HCT116 (cell line): ENCODE measurements at regions not wholly inside any gene's neighbourhood (a gene's known extent, or its start where the extent isn't known, plus 50 kb on each side); places are given as distances from the start of the nearest gene placed in this dataset.

ENCODE experiments used
- ATAC-seq: fragments of 200-7000 bp; cut with Tn5 transposase; 2 replicates; pipeline ENCODE4 v1.9.1; 2020; ENCODE audit warnings: mild to moderate bottlenecking, moderate library complexity
- BruUV-seq: library from RNA; stranded (reverse); fragments of 400-500 nt; replicated peaks from 2 replicates; lab custom pipeline; 2021; lab: Mats Ljungman, UMichigan
- CTCF ChIA-PET: fragments of 300-600 bp; sonication (Branson Sonifier 250); formaldehyde crosslinking; loops from one replicate; lab custom pipeline; 2021; ENCODE audit warnings: antibody characterized with exemption; lab: Charles Lee
- POLR2A ChIA-PET: fragments of 300-600, 350-600 bp; sonication (Branson Sonifier 250); formaldehyde crosslinking; loops from one replicate; lab custom pipeline; 2021; ENCODE audit warnings: antibody characterized with exemption; lab: Charles Lee
- RAD21 ChIA-PET, 2 experiments: fragments of 300-600 bp; sonication (Branson Sonifier 250); formaldehyde crosslinking; loops; one replicate each; lab custom pipeline; 2023; ENCODE audit warnings: low total read pairs in 2 of 2; ENCODE audit not compliant: uncharacterized antibody in 2 of 2, unreplicated experiment in 2 of 2, low non-redundant PET in 1 of 2; lab: Charles Lee
- DNase-seq: peaks from one replicate; pipeline ENCODE4 v3.0.0-alpha.2; 2010; ENCODE audit warnings: low read depth, low spot score
- H2AFZ ChIP-seq: fragments of 200-600 bp; shearing (Covaris generic), sonication (generic); 2 replicates; pipeline ENCODE4 v1.6.1; 2017; ENCODE audit warnings: low read depth, mixed run types, mixed read lengths, antibody characterized with exemption, low read length; ENCODE audit not compliant: poor library complexity, severe bottlenecking
- H3K27ac ChIP-seq: 2 replicates; pipeline ENCODE4 v1.5.1; 2012; ENCODE audit warnings: low read depth, low read length
- H3K27me3 ChIP-seq: fragments of 200-600 bp; sonication (generic); 2 replicates; pipeline ENCODE4 v1.6.1; 2016; ENCODE audit warnings: mixed run types, low read length, mixed read lengths; ENCODE audit not compliant: insufficient read depth
- H3K36me3 ChIP-seq, 2 experiments: fragments of 200-500 bp in 1 of 2; fragments of 200-600 bp in 1 of 2; sonication (Bioruptor generic) in 1 of 2; sonication (generic) in 1 of 2; 2 replicates each; pipeline versions ENCODE4 v1.5.1 to v1.6.1; 2014 to 2016; ENCODE audit warnings: low read length in 2 of 2, inconsistent platforms in 1 of 2, mixed read lengths in 1 of 2, mixed run types in 1 of 2; ENCODE audit not compliant: insufficient read depth in 2 of 2, control insufficient read depth in 1 of 2
- H3K4me1 ChIP-seq, 2 experiments: fragments of 200-600 bp in 1 of 2; sonication (generic) in 1 of 2; 2 replicates each; pipeline versions ENCODE4 v1.5.1 to v1.6.1; 2012 to 2017; ENCODE audit warnings: low read length in 2 of 2, inconsistent platforms in 1 of 2, mild to moderate bottlenecking in 1 of 2, mixed read lengths in 1 of 2, mixed run types in 1 of 2, moderate library complexity in 1 of 2; ENCODE audit not compliant: insufficient read depth in 2 of 2, control insufficient read depth in 1 of 2
- H3K4me2 ChIP-seq: fragments of 200-600 bp; sonication (generic); 2 replicates; pipeline ENCODE4 v1.6.1; 2017; ENCODE audit warnings: mixed run types, low read length, mixed read lengths
- H3K4me3 ChIP-seq, 2 experiments: fragments of 200-600 bp in 1 of 2; sonication (generic) in 1 of 2; replicated peaks in 1 of 2; 2 replicates each; pipeline ENCODE4 v1.5.1; 2011 to 2016; ENCODE audit warnings: low read length in 2 of 2, control low read depth in 1 of 2, low read depth in 1 of 2, mild to moderate bottlenecking in 1 of 2, mixed read lengths in 1 of 2, mixed run types in 1 of 2
- H3K79me2 ChIP-seq: fragments of 200-600 bp; sonication (generic); 2 replicates; pipeline ENCODE4 v1.6.1; 2017; ENCODE audit warnings: mild to moderate bottlenecking, mixed run types, low read length, moderate library complexity, mixed read lengths; ENCODE audit not compliant: insufficient read depth
- H3K9ac ChIP-seq: fragments of 200-600 bp; sonication (generic); 2 replicates; pipeline ENCODE4 v1.6.1; 2016; ENCODE audit warnings: low read length, mixed read lengths
- H3K9me2 ChIP-seq: fragments of 200-600 bp; sonication (generic), shearing (Covaris generic); 2 replicates; pipeline ENCODE4 v1.6.1; 2017; ENCODE audit warnings: mixed run types, mild to moderate bottlenecking, moderate library complexity; ENCODE audit not compliant: insufficient read depth
- H3K9me3 ChIP-seq, 2 experiments: fragments of 200-500 bp in 1 of 2; fragments of 200-600 bp in 1 of 2; sonication (Bioruptor generic) in 1 of 2; sonication (generic) in 1 of 2; 2 replicates each; pipeline ENCODE4 v1.6.1; 2014 to 2017; ENCODE audit warnings: low read length in 2 of 2, mixed read lengths in 2 of 2, inconsistent platforms in 1 of 2, low read depth in 1 of 2, mild to moderate bottlenecking in 1 of 2, mixed run types in 1 of 2, moderate library complexity in 1 of 2; ENCODE audit not compliant: control insufficient read depth in 1 of 2, insufficient read depth in 1 of 2
- H4K20me1 ChIP-seq: fragments of 200-600 bp; sonication (generic), shearing (Covaris generic); 2 replicates; pipeline ENCODE4 v1.6.1; 2017; ENCODE audit warnings: mixed run types, mild to moderate bottlenecking, moderate library complexity; ENCODE audit not compliant: insufficient read depth
- ATF3 ChIP-seq: IDR thresholded peaks from 2 replicates; pipeline ENCODE4 v1.6.1; 2012
- CEBPB ChIP-seq: IDR thresholded peaks from 2 replicates; pipeline ENCODE4 v1.6.1; 2012; ENCODE audit warnings: low read depth
- POLR2AphosphoS5 ChIP-seq: IDR thresholded peaks from 2 replicates; pipeline ENCODE4 v1.6.1; 2011; ENCODE audit warnings: mild to moderate bottlenecking, low read depth, low read length, moderate library complexity
- RAD21 ChIP-seq: IDR thresholded peaks from 2 replicates; pipeline ENCODE4 v1.6.1; 2012; ENCODE audit warnings: low read depth, mild to moderate bottlenecking
- YY1 ChIP-seq: IDR thresholded peaks from 2 replicates; pipeline ENCODE4 v1.6.1; 2011; ENCODE audit warnings: low read length, low read depth, moderate library complexity, mild to moderate bottlenecking; ENCODE audit not compliant: insufficient replicate concordance; ENCODE audit errors: extremely low read depth
- ZBTB33 ChIP-seq: IDR thresholded peaks from 2 replicates; pipeline ENCODE4 v1.6.1; 2011; ENCODE audit warnings: mild to moderate bottlenecking, low read length, moderate library complexity; ENCODE audit not compliant: insufficient replicate concordance; ENCODE audit errors: extremely low read depth
- ZNF274 ChIP-seq: fragments of 200-500 bp; sonication (Bioruptor generic); IDR thresholded peaks from 2 replicates; pipeline ENCODE4 v1.6.1; 2014; ENCODE audit warnings: mild to moderate bottlenecking, low read depth, low read length, inconsistent platforms
- intact Hi-C: fragments of 100-400 bp; cut with micrococcal nuclease; formaldehyde crosslinking; loops from 2 replicates; pipeline ENCODE4 v1.10.0; 2022

GRCh38 chr2:39525636-39526412, 88.7 kb upstream of the MAP4K3 start:
- DNase-seq (no peak), ATAC-seq (no peak)
- no peaks in the 10 kb centered on the region for H4K20me1 ChIP-seq
- H3K36me3 ChIP-seq: no peaks in the 10 kb centered on the region
- CTCF ChIA-PET: interaction anchor here (1.1 kb wide), 1 partner anchor 298 kb away, joined by 3 read pairs; no protein-coding TSS in a partner anchor
- H3K4me3 ChIP-seq: no peak overlapping the region
- H3K9me3 ChIP-seq: peaks cover 0 to 7% of the 10 kb centered on the region in 2 experiments; a peak in 1 of 4 replicates
- no peaks in the 10 kb centered on the region for H3K9me2 ChIP-seq
- H3K27ac ChIP-seq: no peak overlapping the region
- H3K4me2 ChIP-seq: no peak overlapping the region
- intact Hi-C loops: no loop called here
- H3K79me2 ChIP-seq: no peaks in the 10 kb centered on the region
- peaks cover 4 to 12% of the 10 kb centered on the region in 2 experiments for H3K4me1 ChIP-seq
- no peak for TF ChIP-seq POLR2AphosphoS5
- TF ChIP-seq ZBTB33: no peak
- TF ChIP-seq RAD21: no peak
- TF ChIP-seq YY1: no peak
- no peak for TF ChIP-seq ATF3
- TF ChIP-seq CEBPB: no peak
- no peak for TF ChIP-seq ZNF274
- BruUV-seq: no TSS peak
- H3K9ac ChIP-seq: no peak overlapping the region
- H2AFZ ChIP-seq: no peak overlapping the region
- POLR2A ChIA-PET: no interaction called here
- RAD21 ChIA-PET: no interaction called here
- no peaks in the 10 kb centered on the region for H3K27me3 ChIP-seq
